IMR-90 (cell line): ENCODE measurements at regions not wholly inside any gene's neighbourhood (a gene's known extent, or its start where the extent isn't known, plus 50 kb on each side); places are given as distances from the start of the nearest gene placed in this dataset.

Experiments
- ATAC-seq: fragments of 200-7000 bp; cut with Tn5 transposase; 2 replicates; pipeline ENCODE4 v1.9.1; 2020; ENCODE audit warnings: low read depth, mild to moderate bottlenecking, moderate library complexity
- BruUV-seq: library from RNA; stranded (reverse); fragments of 400-500 nt; replicated peaks from 2 replicates; lab custom pipeline; 2021; lab: Mats Ljungman, UMichigan
- CTCF ChIA-PET: fragments of 300-600 bp; formaldehyde crosslinking; extraction: SDS; loops from one replicate; lab custom pipeline; 2021; ENCODE audit warnings: antibody characterized with exemption; lab: Yijun Ruan, JAX
- POLR2A ChIA-PET: fragments of 300-600 bp; sonication (Branson Sonifier 250); formaldehyde crosslinking; loops from one replicate; lab custom pipeline; 2022; ENCODE audit warnings: antibody characterized with exemption; ENCODE audit not compliant: unreplicated experiment; lab: Charles Lee
- DNase-seq: peaks from one replicate; pipeline ENCODE4 v3.0.0; 2013
- H2AFZ ChIP-seq: replicated peaks from 2 replicates; pipeline ENCODE3; 2013; ENCODE audit warnings: low read length, mild to moderate bottlenecking; ENCODE audit not compliant: poor library complexity
- H2AK5ac ChIP-seq: 2 replicates; pipeline ENCODE4 v1.6.1; 2013; ENCODE audit warnings: low read depth, low read length, inconsistent platforms
- H2AK9ac ChIP-seq: replicated peaks from 2 replicates; pipeline ENCODE3; 2013; ENCODE audit warnings: mild to moderate bottlenecking, low read depth, low read length, moderate library complexity; ENCODE audit not compliant: poor library complexity
- H2BK120ac ChIP-seq: 2 replicates; pipeline ENCODE4 v1.6.1; 2013; ENCODE audit warnings: low read depth, low read length, inconsistent platforms
- H2BK15ac ChIP-seq: 3 replicates; pipeline ENCODE4 v1.6.1; 2013; ENCODE audit warnings: low read depth, low read length, inconsistent platforms
- H2BK20ac ChIP-seq: 2 replicates; pipeline ENCODE4 v1.6.1; 2013; ENCODE audit warnings: low read depth, mild to moderate bottlenecking, inconsistent platforms, low read length, moderate library complexity
- H2BK5ac ChIP-seq: 2 replicates; pipeline ENCODE4 v1.6.1; 2013; ENCODE audit warnings: mild to moderate bottlenecking, low read depth, low read length, inconsistent platforms; ENCODE audit not compliant: poor library complexity, severe bottlenecking
- H3K14ac ChIP-seq: replicated peaks from 2 replicates; pipeline ENCODE4 v1.6.1; 2013; ENCODE audit warnings: low read depth, low read length, inconsistent platforms
- H3K18ac ChIP-seq: 2 replicates; pipeline ENCODE4 v1.6.1; 2013; ENCODE audit warnings: low read depth, low read length, control low read depth
- H3K23ac ChIP-seq: 2 replicates; pipeline ENCODE4 v1.6.1; 2013; ENCODE audit warnings: low read depth, low read length, inconsistent platforms
- H3K27ac ChIP-seq: 2 replicates; pipeline ENCODE4 v1.5.1; 2013; ENCODE audit warnings: mild to moderate bottlenecking, control low read depth, low read length; ENCODE audit not compliant: insufficient read depth
- H3K27me3 ChIP-seq: 2 replicates; pipeline ENCODE4 v1.6.1; 2013; ENCODE audit warnings: low read length; ENCODE audit not compliant: control insufficient read depth, insufficient read depth
- H3K36me3 ChIP-seq: 2 replicates; pipeline ENCODE4 v1.6.1; 2013; ENCODE audit warnings: low read length, mixed read lengths; ENCODE audit not compliant: control insufficient read depth, insufficient read depth
- H3K4ac ChIP-seq: 2 replicates; pipeline ENCODE4 v1.6.1; 2013; ENCODE audit warnings: low read depth, low read length, inconsistent platforms
- H3K4me1 ChIP-seq: 2 replicates; pipeline ENCODE4 v1.6.1; 2013; ENCODE audit warnings: low read length, mixed read lengths; ENCODE audit not compliant: control insufficient read depth, insufficient read depth
- H3K4me2 ChIP-seq: 2 replicates; pipeline ENCODE4 v1.6.1; 2013; ENCODE audit warnings: low read depth, mild to moderate bottlenecking, control low read depth, low read length, moderate library complexity
- H3K4me3 ChIP-seq: 2 replicates; pipeline ENCODE4 v1.5.1; 2013; ENCODE audit warnings: low read depth, mild to moderate bottlenecking, control low read depth, low read length, moderate library complexity; ENCODE audit not compliant: insufficient read depth
- H3K56ac ChIP-seq: 2 replicates; pipeline ENCODE4 v1.6.1; 2013; ENCODE audit warnings: low read length, inconsistent platforms; ENCODE audit not compliant: insufficient read depth; ENCODE audit errors: extremely low read depth
- H3K79me1 ChIP-seq, 2 experiments: 2 replicates each; pipeline ENCODE4 v1.6.1; 2013; ENCODE audit warnings: low read length in 2 of 2, inconsistent platforms in 1 of 2, low read depth in 1 of 2
- H3K9ac ChIP-seq: 2 replicates; pipeline ENCODE4 v1.6.1; 2013; ENCODE audit warnings: low read depth, low read length, control low read depth
- H3K9me1 ChIP-seq: 2 replicates; pipeline ENCODE4 v1.6.1; 2013; ENCODE audit warnings: low read length, inconsistent platforms; ENCODE audit not compliant: insufficient read depth
- H3K9me3 ChIP-seq: 2 replicates; pipeline ENCODE4 v1.6.1; 2013; ENCODE audit warnings: low read length; ENCODE audit not compliant: control insufficient read depth, insufficient read depth
- H4K20me1 ChIP-seq: 2 replicates; pipeline ENCODE4 v1.6.1; 2013; ENCODE audit warnings: low read length, inconsistent platforms; ENCODE audit not compliant: insufficient read depth
- H4K5ac ChIP-seq: 2 replicates; pipeline ENCODE4 v1.6.1; 2013; ENCODE audit warnings: mild to moderate bottlenecking, low read depth, low read length, control low read depth
- H4K8ac ChIP-seq, 2 experiments: 2 replicates each; pipeline ENCODE4 v1.6.1; 2013; ENCODE audit warnings: low read depth in 2 of 2, low read length in 2 of 2, control low read depth in 1 of 2, inconsistent platforms in 1 of 2
- H4K91ac ChIP-seq: 2 replicates; pipeline ENCODE4 v1.6.1; 2013; ENCODE audit warnings: low read depth, low read length, inconsistent platforms; ENCODE audit not compliant: insufficient read depth
- BHLHE40 ChIP-seq: fragments of 150-350 bp; IDR thresholded peaks from 2 replicates; pipeline ENCODE4 v1.6.1; 2016; ENCODE audit warnings: mild to moderate bottlenecking, low read depth, low read length
- CEBPB ChIP-seq: IDR thresholded peaks from 2 replicates; pipeline ENCODE4 v1.6.1; 2012; ENCODE audit warnings: low read depth, low read length, improper control_type of control experiment
- CHD1 ChIP-seq: IDR thresholded peaks from 2 replicates; pipeline ENCODE4 v1.6.1; 2012; ENCODE audit warnings: low read depth, low read length, improper control_type of control experiment
- FOS ChIP-seq: fragments of 150-350 bp; IDR thresholded peaks from 2 replicates; pipeline ENCODE4 v1.6.1; 2016; ENCODE audit warnings: low read depth, low read length
- MAFK ChIP-seq: IDR thresholded peaks from 2 replicates; pipeline ENCODE4 v1.6.1; 2012; ENCODE audit warnings: low read depth, low read length, improper control_type of control experiment
- MAZ ChIP-seq: IDR thresholded peaks from 2 replicates; pipeline ENCODE4 v1.6.1; 2012; ENCODE audit warnings: low read depth, mild to moderate bottlenecking, low read length, improper control_type of control experiment, moderate library complexity, borderline replicate concordance
- MXI1 ChIP-seq: IDR thresholded peaks from 2 replicates; pipeline ENCODE4 v1.6.1; 2012; ENCODE audit warnings: low read depth, mild to moderate bottlenecking, low read length, moderate library complexity, borderline replicate concordance
- NFE2L2 ChIP-seq: fragments of 150-350 bp; IDR thresholded peaks from 2 replicates; pipeline ENCODE4 v1.6.1; 2016; ENCODE audit warnings: low read depth, mild to moderate bottlenecking, low read length
- POLR2A ChIP-seq: IDR thresholded peaks from 2 replicates; pipeline ENCODE4 v1.6.1; 2012; ENCODE audit warnings: mild to moderate bottlenecking, low read depth, low read length
- RAD21 ChIP-seq: IDR thresholded peaks from 2 replicates; pipeline ENCODE4 v1.6.1; 2012; ENCODE audit warnings: low read length, improper control_type of control experiment
- RCOR1 ChIP-seq: IDR thresholded peaks from 2 replicates; pipeline ENCODE4 v1.6.1; 2012; ENCODE audit warnings: mild to moderate bottlenecking, low read length, improper control_type of control experiment; ENCODE audit not compliant: insufficient replicate concordance
- RFX5 ChIP-seq: IDR thresholded peaks from 2 replicates; pipeline ENCODE4 v1.8.0; 2012; ENCODE audit warnings: low read depth, mild to moderate bottlenecking, low read length, moderate library complexity
- SMC3 ChIP-seq: fragments of 150-350 bp; IDR thresholded peaks from 2 replicates; pipeline ENCODE4 v1.6.1; 2016; ENCODE audit warnings: low read depth, mild to moderate bottlenecking, antibody characterized with exemption, low read length, moderate library complexity
- WGBS, 2 experiments: methylation state at CpG; one replicate each; pipeline versions ENCODE4 v1.1.5 to v1.1.7; 2013; ENCODE audit warnings: missing lambda C conversion rate in 2 of 2; ENCODE audit not compliant: insufficient read length in 1 of 2; ENCODE audit errors: extremely low coverage in 2 of 2; 5-methylcytosine and 5-hydroxymethylcytosine counted together
- dilution Hi-C: fragments of 300-500 bp; cut with HindIII; formaldehyde crosslinking; loops from one replicate; pipeline ENCODE4 v1.14.3; 2018; ENCODE audit warnings: low sequenced_read_pairs; ENCODE audit not compliant: unreplicated experiment
- in situ Hi-C: fragments of 300-500 bp; cut with MboI; formaldehyde crosslinking; loops from 3 replicates; pipeline ENCODE4 v1.14.3; 2019; ENCODE audit warnings: low sequenced_read_pairs, inconsistent platforms, mixed read lengths
- intact Hi-C: fragments of 100-400 bp; cut with micrococcal nuclease; formaldehyde crosslinking; loops from 2 replicates; pipeline ENCODE4 v1.10.0; 2022
- TF ChIP-seq, protein P1 (sequence below): conservative IDR thresholded peaks from 2 replicates; pipeline ENCODE4 v1.5.1; 2012; ENCODE audit warnings: mild to moderate bottlenecking, low read depth, low read length, improper control_type of control experiment
- TF ChIP-seq, protein P2 (sequence below): fragments of 150-350 bp; IDR thresholded peaks from 2 replicates; pipeline ENCODE4 v1.6.1; 2016; ENCODE audit warnings: low read depth, mild to moderate bottlenecking, low read length, moderate library complexity, borderline replicate concordance
- TF ChIP-seq, protein P3 (sequence below): fragments of 150-350 bp; IDR thresholded peaks from 2 replicates; pipeline ENCODE4 v1.6.1; 2017; ENCODE audit warnings: mild to moderate bottlenecking, antibody characterized with exemption, low read length, low read depth

DNA sequence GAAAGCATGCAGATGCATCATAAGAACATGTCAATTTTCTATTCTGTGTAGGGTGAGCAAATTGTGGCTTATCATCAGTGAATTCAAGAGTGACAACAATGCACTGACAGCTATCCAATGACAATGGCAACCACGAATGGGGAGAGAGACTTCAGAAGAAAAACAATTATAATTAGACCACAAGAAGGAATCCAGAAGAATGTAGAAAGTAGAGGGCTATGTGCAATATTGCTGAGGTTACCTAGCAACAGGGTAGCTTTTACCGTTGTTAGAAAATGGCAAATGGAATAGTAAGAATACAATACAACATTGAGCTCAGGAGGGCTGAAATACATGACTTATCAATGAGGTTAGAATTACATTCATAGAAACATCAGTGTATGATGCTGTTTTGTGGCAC, 71.1 kb upstream of the SESTD1 start:
- no peak overlapping the region for H2AK5ac ChIP-seq
- WGBS, 2 experiments: no CpG with 5 or more reads among the region's 2 CpGs
- no peak overlapping the region for H4K8ac ChIP-seq
- H2AFZ ChIP-seq: no peak overlapping the region
- in situ Hi-C loops: no loop called here
- H3K56ac ChIP-seq: no peak overlapping the region
- intact Hi-C loops: no loop called here
- no peak overlapping the region for H4K5ac ChIP-seq
- H3K9ac ChIP-seq: no peak overlapping the region
- no peak overlapping the region for H2BK20ac ChIP-seq
- no peak overlapping the region for H3K14ac ChIP-seq
- no peaks in the 10 kb centered on the region; the same call in 1 of the 2 replicates for H3K27me3 ChIP-seq
- no peak overlapping the region for H3K18ac ChIP-seq
- no peak overlapping the region for H2AK9ac ChIP-seq
- TF ChIP-seq MAZ: no peak
- no peak for TF ChIP-seq SMC3
- TF ChIP-seq MXI1: no peak
- TF ChIP-seq, protein P1, sequence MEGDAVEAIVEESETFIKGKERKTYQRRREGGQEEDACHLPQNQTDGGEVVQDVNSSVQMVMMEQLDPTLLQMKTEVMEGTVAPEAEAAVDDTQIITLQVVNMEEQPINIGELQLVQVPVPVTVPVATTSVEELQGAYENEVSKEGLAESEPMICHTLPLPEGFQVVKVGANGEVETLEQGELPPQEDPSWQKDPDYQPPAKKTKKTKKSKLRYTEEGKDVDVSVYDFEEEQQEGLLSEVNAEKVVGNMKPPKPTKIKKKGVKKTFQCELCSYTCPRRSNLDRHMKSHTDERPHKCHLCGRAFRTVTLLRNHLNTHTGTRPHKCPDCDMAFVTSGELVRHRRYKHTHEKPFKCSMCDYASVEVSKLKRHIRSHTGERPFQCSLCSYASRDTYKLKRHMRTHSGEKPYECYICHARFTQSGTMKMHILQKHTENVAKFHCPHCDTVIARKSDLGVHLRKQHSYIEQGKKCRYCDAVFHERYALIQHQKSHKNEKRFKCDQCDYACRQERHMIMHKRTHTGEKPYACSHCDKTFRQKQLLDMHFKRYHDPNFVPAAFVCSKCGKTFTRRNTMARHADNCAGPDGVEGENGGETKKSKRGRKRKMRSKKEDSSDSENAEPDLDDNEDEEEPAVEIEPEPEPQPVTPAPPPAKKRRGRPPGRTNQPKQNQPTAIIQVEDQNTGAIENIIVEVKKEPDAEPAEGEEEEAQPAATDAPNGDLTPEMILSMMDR: no peak
- TF ChIP-seq NFE2L2: no peak
- TF ChIP-seq, protein P2, sequence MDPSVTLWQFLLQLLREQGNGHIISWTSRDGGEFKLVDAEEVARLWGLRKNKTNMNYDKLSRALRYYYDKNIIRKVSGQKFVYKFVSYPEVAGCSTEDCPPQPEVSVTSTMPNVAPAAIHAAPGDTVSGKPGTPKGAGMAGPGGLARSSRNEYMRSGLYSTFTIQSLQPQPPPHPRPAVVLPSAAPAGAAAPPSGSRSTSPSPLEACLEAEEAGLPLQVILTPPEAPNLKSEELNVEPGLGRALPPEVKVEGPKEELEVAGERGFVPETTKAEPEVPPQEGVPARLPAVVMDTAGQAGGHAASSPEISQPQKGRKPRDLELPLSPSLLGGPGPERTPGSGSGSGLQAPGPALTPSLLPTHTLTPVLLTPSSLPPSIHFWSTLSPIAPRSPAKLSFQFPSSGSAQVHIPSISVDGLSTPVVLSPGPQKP: no peak
- TF ChIP-seq RCOR1: no peak
- no peak for TF ChIP-seq FOS
- no peak for TF ChIP-seq CHD1
- no peak for TF ChIP-seq POLR2A
- TF ChIP-seq, protein P3, sequence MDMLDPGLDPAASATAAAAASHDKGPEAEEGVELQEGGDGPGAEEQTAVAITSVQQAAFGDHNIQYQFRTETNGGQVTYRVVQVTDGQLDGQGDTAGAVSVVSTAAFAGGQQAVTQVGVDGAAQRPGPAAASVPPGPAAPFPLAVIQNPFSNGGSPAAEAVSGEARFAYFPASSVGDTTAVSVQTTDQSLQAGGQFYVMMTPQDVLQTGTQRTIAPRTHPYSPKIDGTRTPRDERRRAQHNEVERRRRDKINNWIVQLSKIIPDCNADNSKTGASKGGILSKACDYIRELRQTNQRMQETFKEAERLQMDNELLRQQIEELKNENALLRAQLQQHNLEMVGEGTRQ: no peak
- TF ChIP-seq BHLHE40: no peak
- no peak for TF ChIP-seq RFX5
- no peak for TF ChIP-seq MAFK
- no peak for TF ChIP-seq RAD21
- no peak for TF ChIP-seq CEBPB
- no peak overlapping the region for H2BK15ac ChIP-seq
- no peak for DNase-seq
- peaks cover 2% of the 10 kb centered on the region; the same call in 1 of the 2 replicates for H3K4me1 ChIP-seq
- no peak overlapping the region for H3K4ac ChIP-seq
- no peak overlapping the region for H3K4me2 ChIP-seq
- dilution Hi-C loops: no loop called here
- H4K20me1 ChIP-seq: no peaks in the 10 kb centered on the region
- ATAC-seq: no peak
- H3K9me1 ChIP-seq: no peaks in the 10 kb centered on the region
- no peak overlapping the region for H4K91ac ChIP-seq
- BruUV-seq: no TSS peak
- no peak overlapping the region for H3K23ac ChIP-seq
- ChIA-PET CTCF (no interaction called here), POLR2A (no interaction called here)
- H3K79me1 ChIP-seq: no peaks in the 10 kb centered on the region
- H3K4me3 ChIP-seq: no peak overlapping the region
- no peak overlapping the region for H3K27ac ChIP-seq
- no peaks in the 10 kb centered on the region for H3K36me3 ChIP-seq
- no peak overlapping the region for H2BK120ac ChIP-seq
- no peaks in the 10 kb centered on the region for H3K9me3 ChIP-seq
- no peak overlapping the region for H2BK5ac ChIP-seq
